Lower leg skin (tissue), 3 donors: ENCODE measurements at regions not wholly inside any gene's neighbourhood (a gene's known extent, or its start where the extent isn't known, plus 50 kb on each side); places are given as distances from the start of the nearest gene placed in this dataset.

Experiments used
- POLR2A ChIP-seq, 2 donors: fragments of 450-650 bp; IDR thresholded peaks; one replicate each; pipeline ENCODE4 v1.6.1; 2016 to 2017; ENCODE audit warnings: antibody characterized with exemption in 2 of 2, mild to moderate bottlenecking in 1 of 2, moderate library complexity in 1 of 2
- TF ChIP-seq, protein P1 (sequence below), 3 donors: fragments of 450-650 bp; IDR thresholded peaks; one replicate each; pipeline ENCODE4 v1.5.1; 2016; ENCODE audit warnings: antibody characterized with exemption in 3 of 3, mild to moderate bottlenecking in 3 of 3, moderate library complexity in 2 of 3

DNA sequence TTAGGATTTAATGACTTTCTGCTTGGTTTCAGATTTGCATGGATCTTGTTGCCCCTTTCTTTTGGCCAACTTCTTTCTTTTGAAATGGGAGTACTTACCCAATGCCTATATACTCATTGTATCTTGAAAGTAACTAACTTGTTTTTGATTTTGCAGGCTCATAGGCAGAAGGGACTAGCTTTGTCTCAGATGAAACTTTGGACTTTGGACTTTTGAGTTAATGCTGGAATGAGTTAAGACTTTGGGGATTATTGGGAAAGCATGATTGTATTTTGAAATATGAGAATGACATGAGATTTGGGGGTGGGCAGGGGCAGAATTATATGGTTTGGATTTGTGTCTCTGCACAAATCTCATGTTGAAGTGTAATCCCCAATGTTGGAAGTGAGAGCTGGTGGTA lies 657.1 kb downstream of the TMTC2 start:
- TF ChIP-seq POLR2A (IDR thresholded peaks at IDR 0.05), result no peak
- TF ChIP-seq, protein P1, sequence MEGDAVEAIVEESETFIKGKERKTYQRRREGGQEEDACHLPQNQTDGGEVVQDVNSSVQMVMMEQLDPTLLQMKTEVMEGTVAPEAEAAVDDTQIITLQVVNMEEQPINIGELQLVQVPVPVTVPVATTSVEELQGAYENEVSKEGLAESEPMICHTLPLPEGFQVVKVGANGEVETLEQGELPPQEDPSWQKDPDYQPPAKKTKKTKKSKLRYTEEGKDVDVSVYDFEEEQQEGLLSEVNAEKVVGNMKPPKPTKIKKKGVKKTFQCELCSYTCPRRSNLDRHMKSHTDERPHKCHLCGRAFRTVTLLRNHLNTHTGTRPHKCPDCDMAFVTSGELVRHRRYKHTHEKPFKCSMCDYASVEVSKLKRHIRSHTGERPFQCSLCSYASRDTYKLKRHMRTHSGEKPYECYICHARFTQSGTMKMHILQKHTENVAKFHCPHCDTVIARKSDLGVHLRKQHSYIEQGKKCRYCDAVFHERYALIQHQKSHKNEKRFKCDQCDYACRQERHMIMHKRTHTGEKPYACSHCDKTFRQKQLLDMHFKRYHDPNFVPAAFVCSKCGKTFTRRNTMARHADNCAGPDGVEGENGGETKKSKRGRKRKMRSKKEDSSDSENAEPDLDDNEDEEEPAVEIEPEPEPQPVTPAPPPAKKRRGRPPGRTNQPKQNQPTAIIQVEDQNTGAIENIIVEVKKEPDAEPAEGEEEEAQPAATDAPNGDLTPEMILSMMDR (IDR thresholded peaks at IDR 0.05), result no peak
